ENCODE measurements at regions not wholly inside any gene's neighbourhood (a gene's known extent, or its start where the extent isn't known, plus 50 kb on each side); places are given as distances from the start of the nearest gene placed in this dataset.
A peak's percentile ranks its signal among the peaks of the same experiment; 100 is the strongest.

DNA sequence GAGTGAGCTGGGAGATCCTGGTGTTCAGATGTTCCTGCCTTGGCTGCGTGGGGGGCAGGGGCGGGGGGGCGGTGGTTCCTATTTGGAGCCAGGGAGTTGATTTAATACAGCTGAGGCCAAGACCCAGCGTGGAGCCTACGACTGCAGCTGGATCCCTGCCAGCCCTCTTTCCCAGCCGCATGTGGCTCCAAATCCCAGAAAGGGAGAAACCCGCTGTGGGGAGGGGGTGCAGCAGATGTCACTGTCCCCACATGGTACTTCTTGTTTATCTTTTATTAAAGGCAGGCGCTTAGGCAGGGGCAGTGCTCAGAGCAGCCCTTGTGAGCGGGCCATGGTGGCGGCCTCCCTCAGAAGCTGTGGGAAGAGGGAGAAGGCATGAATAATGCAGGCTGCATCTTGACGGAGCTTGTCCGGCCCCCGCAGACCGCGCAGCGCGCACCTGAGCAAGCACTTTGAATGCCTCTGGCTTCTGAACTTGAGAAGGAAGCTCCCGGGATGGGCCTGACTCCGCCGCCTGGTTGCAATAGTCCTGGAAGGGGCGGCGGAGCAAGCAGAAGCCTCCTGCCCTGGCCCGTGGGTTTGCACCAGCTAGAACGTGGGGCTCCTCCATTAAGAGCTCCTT, 112.1 kb downstream of the GLI2 start:
- ChIA-PET POLR2A (no interaction called here), CTCF (no interaction called here)
- no peak overlapping the region for H3K27ac ChIP-seq (ENCODE audit: low read depth, low read length)
- peaks cover 15% of the 10 kb centered on the region for H3K9me3 ChIP-seq (ENCODE audit: control insufficient read depth, insufficient read depth, low read length)
- H3K4me3 ChIP-seq (ENCODE audit: low read depth, low read length) = no peak overlapping the region
- TF ChIP-seq CTCF (IDR thresholded peaks at IDR 0.05; ENCODE audit: low read depth, low read length) = no peak
- DNase-seq (ENCODE audit: low read depth, low spot score) = no peak
- no peaks in the 10 kb centered on the region for H3K27me3 ChIP-seq (ENCODE audit: control insufficient read depth, insufficient read depth, low read length)

DNA sequence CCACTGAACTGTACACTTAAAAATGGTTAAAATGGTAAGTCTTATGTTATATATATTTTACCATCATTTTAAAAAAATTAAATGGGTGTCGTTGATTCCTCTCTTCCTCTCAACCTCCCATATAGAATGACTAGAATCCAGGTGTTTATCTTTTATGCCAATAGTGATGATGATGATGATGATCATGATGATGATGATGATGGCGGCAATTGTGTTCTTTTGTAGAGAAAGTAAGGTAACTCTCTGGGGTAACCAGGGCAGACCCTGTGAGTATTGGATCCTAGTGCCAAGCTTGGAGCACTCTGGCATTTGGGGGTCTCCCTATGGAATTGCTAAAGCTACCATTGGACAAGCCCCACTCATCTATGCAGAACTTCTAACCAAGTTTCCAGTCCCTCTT, 113.6 kb downstream of the GLI2 start:
- Histone ChIP-seq H3K4me3 (ENCODE audit: low read depth, low read length) (no peak overlapping the region), H3K27ac (ENCODE audit: low read depth, low read length) (no peak overlapping the region), H3K27me3 (ENCODE audit: control insufficient read depth, insufficient read depth, low read length) (no peaks in the 10 kb centered on the region), H3K9me3 (ENCODE audit: control insufficient read depth, insufficient read depth, low read length) (peaks cover 15% of the 10 kb centered on the region)
- CTCF ChIA-PET = interaction anchor here (1.4 kb wide), 1 partner anchor 153 kb away, joined by 3 read pairs; no protein-coding TSS in a partner anchor
- no peak for DNase-seq (ENCODE audit: low read depth, low spot score)
- POLR2A ChIA-PET = no interaction called here
- no peak for TF ChIP-seq CTCF (IDR thresholded peaks at IDR 0.05; ENCODE audit: low read depth, low read length)

DNA sequence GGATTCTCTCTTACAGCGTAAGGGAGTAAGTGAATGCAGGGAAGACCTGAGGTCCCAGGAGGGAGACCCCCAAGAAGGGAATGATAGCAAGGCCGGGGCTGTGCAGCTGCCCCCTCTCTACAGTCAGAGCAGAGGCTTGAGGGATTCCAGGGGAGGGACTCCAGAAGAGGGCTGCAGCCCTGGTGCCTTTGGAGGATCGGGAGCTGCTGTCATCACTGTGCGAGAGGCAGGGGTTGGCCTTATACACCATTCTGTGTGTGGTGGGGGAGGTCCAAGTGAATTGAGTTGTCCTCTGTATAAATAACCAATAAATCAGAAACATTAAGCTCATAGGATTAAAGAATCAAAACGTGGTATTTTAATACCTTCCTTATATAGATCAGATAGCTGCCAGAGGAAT, 114.9 kb downstream of the GLI2 start:
- POLR2A ChIA-PET = no interaction called here

DNA sequence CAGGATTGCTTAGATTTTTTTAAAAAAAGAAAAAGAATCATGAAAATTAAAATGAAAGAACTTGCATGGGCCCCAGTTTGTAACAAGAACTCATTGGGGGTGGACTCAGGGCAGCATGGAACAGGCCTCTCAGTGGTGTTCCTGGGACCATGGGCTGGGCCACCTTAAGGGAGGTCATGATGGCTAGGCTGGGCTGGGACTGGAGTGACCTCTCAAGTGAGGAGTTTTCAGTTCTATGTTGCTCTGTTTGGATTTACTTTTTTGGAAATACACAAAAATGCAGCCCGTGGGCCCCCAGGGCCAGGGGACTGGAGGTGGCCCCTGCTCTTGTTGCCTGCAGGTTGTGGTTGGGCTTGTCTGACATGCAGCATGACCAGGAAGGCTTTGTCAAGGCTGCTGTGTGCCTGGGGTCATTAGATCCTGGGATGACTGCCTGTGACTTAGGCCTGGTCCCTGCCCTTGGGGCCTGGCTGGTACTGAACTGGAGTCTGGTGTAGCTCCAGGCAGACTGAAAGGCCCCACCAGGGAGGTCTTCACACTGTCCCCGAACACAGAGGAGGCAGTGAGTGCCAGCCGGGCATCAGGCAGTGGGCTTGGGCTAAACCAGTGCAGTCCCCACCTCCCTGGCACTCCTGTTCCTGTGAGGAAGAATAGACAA, 115.6 kb downstream of the GLI2 start:
- no peak overlapping the region for H3K27ac ChIP-seq (ENCODE audit: low read depth, low read length)
- ChIA-PET CTCF (no interaction called here), POLR2A (no interaction called here)
- DNase-seq (ENCODE audit: low read depth, low spot score) = no peak
- no peaks in the 10 kb centered on the region for H3K27me3 ChIP-seq (ENCODE audit: control insufficient read depth, insufficient read depth, low read length)
- no peak for TF ChIP-seq CTCF (IDR thresholded peaks at IDR 0.05; ENCODE audit: low read depth, low read length)
- H3K4me3 ChIP-seq (ENCODE audit: low read depth, low read length) = no peak overlapping the region
- H3K9me3 ChIP-seq (ENCODE audit: control insufficient read depth, insufficient read depth, low read length) = peaks cover 15% of the 10 kb centered on the region

More for the DNA sequence above, 114.9 kb downstream of the GLI2 start:
- Histone ChIP-seq H3K27ac (ENCODE audit: low read depth, low read length) (no peak overlapping the region), H3K27me3 (ENCODE audit: control insufficient read depth, insufficient read depth, low read length) (no peaks in the 10 kb centered on the region), H3K4me3 (ENCODE audit: low read depth, low read length) (no peak overlapping the region), H3K9me3 (ENCODE audit: control insufficient read depth, insufficient read depth, low read length) (peaks cover 15% of the 10 kb centered on the region)
- TF ChIP-seq CTCF (IDR thresholded peaks at IDR 0.05; ENCODE audit: low read depth, low read length) = no peak
- CTCF ChIA-PET = no interaction called here
- no peak for DNase-seq (ENCODE audit: low read depth, low spot score)

DNA sequence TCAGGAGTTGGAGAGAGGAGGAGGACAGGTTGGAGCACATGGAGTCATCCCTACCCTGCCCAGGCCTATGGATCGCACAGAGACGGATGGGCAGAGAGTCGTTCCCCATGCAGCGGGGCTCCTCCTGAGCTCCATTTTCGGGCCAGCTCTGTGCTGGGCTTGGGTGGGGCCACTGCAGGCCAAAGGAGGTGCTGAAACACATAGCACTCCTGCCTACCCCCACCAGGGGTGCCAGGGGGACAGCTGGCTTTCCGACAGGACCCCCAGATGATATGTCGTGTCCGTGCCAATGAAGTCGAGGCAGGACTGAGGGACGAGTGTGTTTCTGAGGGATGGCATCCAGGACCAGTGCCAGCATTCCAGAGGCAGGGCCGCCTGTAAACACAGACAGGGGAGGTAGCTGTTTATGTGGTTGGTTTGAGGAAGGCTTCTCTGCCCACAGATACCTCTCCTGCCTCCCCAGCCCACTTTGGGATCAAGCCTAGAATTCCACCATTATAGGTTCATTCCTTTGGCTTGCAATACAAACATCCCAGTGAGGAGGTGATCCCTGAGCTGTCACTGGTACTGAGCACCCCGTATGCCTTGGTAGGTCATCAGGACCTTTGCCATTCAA, 116.6 kb downstream of the GLI2 start:
- no peak overlapping the region for H3K27ac ChIP-seq (ENCODE audit: low read depth, low read length)
- DNase-seq (ENCODE audit: low read depth, low spot score) = no peak
- H3K27me3 ChIP-seq (ENCODE audit: control insufficient read depth, insufficient read depth, low read length) = no peaks in the 10 kb centered on the region
- no peak overlapping the region for H3K4me3 ChIP-seq (ENCODE audit: low read depth, low read length)
- H3K9me3 ChIP-seq (ENCODE audit: control insufficient read depth, insufficient read depth, low read length) = peaks cover 15% of the 10 kb centered on the region
- TF ChIP-seq CTCF (IDR thresholded peaks at IDR 0.05; ENCODE audit: low read depth, low read length) = peak; percentile 12; the same call in 1 of the 2 replicates
- ChIA-PET CTCF (no interaction called here), POLR2A (no interaction called here)

All from AG04450 (cell line).